ENCODE measurements at regions not wholly inside any gene's neighbourhood (a gene's known extent, or its start where the extent isn't known, plus 50 kb on each side); places are given as distances from the start of the nearest gene placed in this dataset.
"Not testable (repeated sequence)": the region's sequence is repeated elsewhere in the genome, so short reads cannot be mapped to it uniquely, and the experiment has no call there.

GRCh38 chr6:115159733-115160132 is 816.9 kb upstream of the HS3ST5 start:
- no peaks in the 10 kb centered on the region for H3K36me3 Mint-ChIP-seq (ENCODE audit: low read depth)
- no peak overlapping the region for H3K4me3 Mint-ChIP-seq
- no peaks in the 10 kb centered on the region for H3K27me3 Mint-ChIP-seq (ENCODE audit: low read depth)
- no peak overlapping the region for H3K27ac Mint-ChIP-seq
- H3K4me1 Mint-ChIP-seq (ENCODE audit: low read depth), result no peaks in the 10 kb centered on the region
- peaks cover 41% of the 10 kb centered on the region for H3K9me3 Mint-ChIP-seq

GRCh38 chr6:115137910-115138309 is 795.1 kb upstream of the HS3ST5 start:
- Mint-ChIP-seq H3K27me3 (ENCODE audit: low read depth) (no peaks in the 10 kb centered on the region), H3K27ac (no peak overlapping the region), H3K9me3 (peaks cover 7% of the 10 kb centered on the region), H3K4me3 (no peak overlapping the region), H3K36me3 (ENCODE audit: low read depth) (no peaks in the 10 kb centered on the region), H3K4me1 (ENCODE audit: low read depth) (no peaks in the 10 kb centered on the region)

DNA sequence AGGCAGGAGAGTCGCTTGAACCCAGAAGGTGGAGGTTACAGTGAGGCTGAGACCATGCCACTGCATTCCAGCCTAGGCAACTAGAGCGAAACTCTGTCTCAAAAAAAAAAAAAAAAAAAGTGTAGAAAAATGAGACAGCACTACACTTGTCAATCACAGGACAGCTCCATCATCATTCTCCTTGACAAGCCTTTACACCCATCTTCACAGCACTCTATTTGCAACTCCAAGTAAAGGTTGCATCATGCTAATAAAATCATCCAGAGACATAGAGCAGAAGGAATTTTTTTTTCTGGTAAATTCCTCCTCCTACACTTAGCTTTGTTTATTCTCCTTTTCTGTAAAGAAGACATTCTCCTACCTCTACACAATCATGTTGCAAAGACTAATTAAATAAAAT is 791.0 kb upstream of the HS3ST5 start:
- Mint-ChIP-seq H3K4me3 (no peak overlapping the region), H3K9me3 (peaks cover 9% of the 10 kb centered on the region), H3K4me1 (ENCODE audit: low read depth) (no peaks in the 10 kb centered on the region), H3K27me3 (ENCODE audit: low read depth) (no peaks in the 10 kb centered on the region), H3K27ac (no peak overlapping the region), H3K36me3 (ENCODE audit: low read depth) (no peaks in the 10 kb centered on the region)

DNA sequence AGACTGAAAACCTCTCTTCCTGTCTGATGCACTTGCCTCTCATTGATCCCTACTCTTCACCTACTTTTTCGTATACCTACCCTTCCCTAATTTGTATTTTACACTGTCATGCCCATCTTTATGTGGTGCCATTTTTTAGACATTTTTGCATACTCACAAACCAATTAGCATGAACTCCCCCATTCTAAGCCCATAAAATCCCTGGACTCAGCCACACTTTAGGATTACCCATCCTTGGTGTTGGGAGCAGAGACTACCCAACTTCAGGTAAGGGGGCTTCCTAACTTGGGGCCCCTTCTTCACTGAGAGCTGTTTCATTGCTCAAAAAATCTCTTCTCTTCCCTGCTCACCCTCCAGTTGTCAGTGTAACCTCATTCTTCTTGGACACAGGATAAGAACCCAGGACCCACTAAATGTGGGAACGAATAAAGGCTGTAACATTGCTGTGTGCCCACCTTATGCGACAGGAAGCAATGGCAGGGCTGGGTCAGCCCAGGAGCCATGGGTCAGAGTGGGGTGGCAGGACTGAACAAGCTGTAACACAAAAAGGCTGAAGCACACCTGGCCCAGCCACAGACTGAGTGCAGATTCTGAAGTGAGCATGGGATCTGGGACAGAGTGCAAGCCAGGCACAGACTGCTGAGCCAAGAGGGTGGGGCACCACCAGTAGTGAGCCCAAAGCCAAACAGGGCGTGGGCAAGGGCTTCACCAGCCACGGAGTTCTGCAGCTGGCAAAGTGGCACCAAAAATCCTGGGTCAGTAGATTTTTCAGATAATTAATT is 789.1 kb upstream of the HS3ST5 start:
- Mint-ChIP-seq H3K27ac (no peak overlapping the region), H3K4me1 (ENCODE audit: low read depth) (no peaks in the 10 kb centered on the region), H3K36me3 (ENCODE audit: low read depth) (no peaks in the 10 kb centered on the region), H3K27me3 (ENCODE audit: low read depth) (no peaks in the 10 kb centered on the region), H3K9me3 (peaks cover 9% of the 10 kb centered on the region), H3K4me3 (no peak overlapping the region)

DNA sequence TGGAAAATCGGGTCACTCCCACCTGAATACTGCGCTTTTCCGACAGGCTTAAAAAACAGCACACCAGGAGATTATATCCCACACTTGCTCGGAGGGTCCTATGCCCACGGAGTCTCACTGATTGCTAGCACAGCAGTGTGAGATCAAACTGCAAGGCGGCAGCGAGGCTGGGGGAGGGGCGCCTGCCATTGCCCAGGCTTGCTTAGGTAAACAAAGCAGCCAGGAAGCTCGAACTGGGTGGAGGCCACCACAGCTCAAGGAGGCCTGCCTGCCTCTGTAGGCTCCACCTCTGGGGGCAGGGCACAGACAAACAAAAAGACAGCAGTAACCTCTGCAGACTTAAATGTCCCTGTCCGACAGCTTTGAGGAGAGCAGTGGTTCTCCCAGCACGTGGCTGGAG is 778.7 kb upstream of the HS3ST5 start:
- H3K4me3 Mint-ChIP-seq; H3K9me3 Mint-ChIP-seq; H3K27me3 Mint-ChIP-seq (ENCODE audit: low read depth); H3K4me1 Mint-ChIP-seq (ENCODE audit: low read depth); H3K36me3 Mint-ChIP-seq (ENCODE audit: low read depth); H3K27ac Mint-ChIP-seq: not testable (repeated sequence)

GRCh38 chr6:115120391-115120790 is 777.6 kb upstream of the HS3ST5 start:
- H3K27ac Mint-ChIP-seq, result no peak overlapping the region
- H3K27me3 Mint-ChIP-seq (ENCODE audit: low read depth), result no peaks in the 10 kb centered on the region
- H3K4me1 Mint-ChIP-seq (ENCODE audit: low read depth), result no peaks in the 10 kb centered on the region
- no peaks in the 10 kb centered on the region for H3K36me3 Mint-ChIP-seq (ENCODE audit: low read depth)
- peaks cover 6% of the 10 kb centered on the region for H3K9me3 Mint-ChIP-seq
- H3K4me3 Mint-ChIP-seq, result no peak overlapping the region

DNA sequence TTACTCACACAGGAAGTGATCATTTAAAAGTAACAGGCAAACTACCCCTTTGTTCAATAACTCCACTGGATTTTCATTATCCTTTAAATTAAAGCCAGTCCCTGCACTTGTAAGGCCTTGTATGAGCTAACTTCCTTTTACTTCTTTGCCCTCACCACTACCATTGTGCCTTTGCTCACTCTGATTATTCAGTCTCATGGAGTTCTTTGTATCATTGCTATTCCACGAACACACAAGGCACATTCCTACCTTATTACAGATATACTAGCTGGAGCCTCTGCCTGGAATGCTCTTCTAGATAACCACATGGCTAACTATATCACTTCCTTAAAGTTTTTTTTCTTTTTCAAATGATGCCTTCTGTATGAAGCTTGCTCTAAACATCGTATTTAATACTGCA is 748.6 kb upstream of the HS3ST5 start:
- H3K36me3 Mint-ChIP-seq (ENCODE audit: low read depth), result no peaks in the 10 kb centered on the region
- no peak overlapping the region for H3K27ac Mint-ChIP-seq
- H3K9me3 Mint-ChIP-seq, result peaks cover 5% of the 10 kb centered on the region
- no peaks in the 10 kb centered on the region for H3K27me3 Mint-ChIP-seq (ENCODE audit: low read depth)
- H3K4me1 Mint-ChIP-seq (ENCODE audit: low read depth), result no peaks in the 10 kb centered on the region
- no peak overlapping the region for H3K4me3 Mint-ChIP-seq

DNA sequence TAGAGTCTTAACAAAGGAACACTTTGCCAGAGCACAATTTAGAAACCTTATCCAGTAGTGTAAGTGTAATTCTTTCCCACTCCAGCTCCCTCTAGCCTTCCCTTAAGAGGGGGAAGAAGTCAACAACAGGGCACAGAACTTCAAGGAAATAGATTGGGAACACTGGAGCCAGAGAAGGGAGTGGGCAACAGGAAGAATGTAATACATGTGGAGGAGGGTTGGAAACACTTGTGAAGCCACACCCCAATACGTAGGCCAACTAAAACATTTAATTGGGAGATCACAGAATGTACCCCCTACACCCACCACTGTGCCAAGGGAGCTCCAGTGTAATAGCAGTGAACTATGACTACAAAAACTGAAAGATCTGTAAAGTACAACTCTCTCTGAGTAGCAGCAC is 735.7 kb upstream of the HS3ST5 start:
- H3K27me3 Mint-ChIP-seq (ENCODE audit: low read depth), result no peaks in the 10 kb centered on the region
- H3K27ac Mint-ChIP-seq, result no peak overlapping the region
- no peak overlapping the region for H3K4me3 Mint-ChIP-seq
- peaks cover 20% of the 10 kb centered on the region for H3K9me3 Mint-ChIP-seq
- H3K4me1 Mint-ChIP-seq (ENCODE audit: low read depth), result no peaks in the 10 kb centered on the region
- H3K36me3 Mint-ChIP-seq (ENCODE audit: low read depth), result no peaks in the 10 kb centered on the region

- no peaks in the 10 kb centered on the region for H3K27me3 Mint-ChIP-seq (ENCODE audit: low read depth)
- peaks cover 9% of the 10 kb centered on the region for H3K9me3 Mint-ChIP-seq
- H3K36me3 Mint-ChIP-seq (ENCODE audit: low read depth), result no peaks in the 10 kb centered on the region
- no peak overlapping the region for H3K27ac Mint-ChIP-seq
- H3K4me1 Mint-ChIP-seq (ENCODE audit: low read depth), result no peaks in the 10 kb centered on the region
- H3K4me3 Mint-ChIP-seq, result no peak overlapping the region
Observed at GRCh38 chr6:115071962-115072361, 729.1 kb upstream of the HS3ST5 start.

GRCh38 chr6:115067690-115068447 is 725.0 kb upstream of the HS3ST5 start:
- no peak overlapping the region for H3K27ac Mint-ChIP-seq
- H3K4me3 Mint-ChIP-seq, result no peak overlapping the region
- H3K4me1 Mint-ChIP-seq (ENCODE audit: low read depth), result no peaks in the 10 kb centered on the region
- no peaks in the 10 kb centered on the region for H3K27me3 Mint-ChIP-seq (ENCODE audit: low read depth)
- H3K36me3 Mint-ChIP-seq (ENCODE audit: low read depth), result no peaks in the 10 kb centered on the region
- H3K9me3 Mint-ChIP-seq, result peaks cover 9% of the 10 kb centered on the region

GRCh38 chr6:115064680-115065079 is 721.9 kb upstream of the HS3ST5 start:
- Mint-ChIP-seq H3K27ac (no peak overlapping the region), H3K4me1 (ENCODE audit: low read depth) (no peaks in the 10 kb centered on the region), H3K36me3 (ENCODE audit: low read depth) (no peaks in the 10 kb centered on the region), H3K9me3 (no peaks in the 10 kb centered on the region), H3K27me3 (ENCODE audit: low read depth) (no peaks in the 10 kb centered on the region), H3K4me3 (no peak overlapping the region)

- Mint-ChIP-seq H3K36me3 (ENCODE audit: low read depth) (no peaks in the 10 kb centered on the region), H3K27ac (no peak overlapping the region), H3K4me1 (ENCODE audit: low read depth) (no peaks in the 10 kb centered on the region), H3K9me3 (peaks cover 4% of the 10 kb centered on the region), H3K27me3 (ENCODE audit: low read depth) (no peaks in the 10 kb centered on the region), H3K4me3 (no peak overlapping the region)
Observed at GRCh38 chr6:115060581-115060980, 717.8 kb upstream of the HS3ST5 start.

GRCh38 chr6:115058414-115059211 is 715.8 kb upstream of the HS3ST5 start:
- Mint-ChIP-seq H3K4me1 (ENCODE audit: low read depth) (no peaks in the 10 kb centered on the region), H3K4me3 (no peak overlapping the region), H3K36me3 (ENCODE audit: low read depth) (no peaks in the 10 kb centered on the region), H3K27ac (no peak overlapping the region), H3K27me3 (ENCODE audit: low read depth) (no peaks in the 10 kb centered on the region), H3K9me3 (peaks cover 4% of the 10 kb centered on the region)

GRCh38 chr6:115055579-115055978 is 712.8 kb upstream of the HS3ST5 start:
- Mint-ChIP-seq H3K9me3 (peaks cover 4% of the 10 kb centered on the region), H3K27me3 (ENCODE audit: low read depth) (no peaks in the 10 kb centered on the region), H3K4me3 (no peak overlapping the region), H3K27ac (no peak overlapping the region), H3K36me3 (ENCODE audit: low read depth) (no peaks in the 10 kb centered on the region), H3K4me1 (ENCODE audit: low read depth) (no peaks in the 10 kb centered on the region)

DNA sequence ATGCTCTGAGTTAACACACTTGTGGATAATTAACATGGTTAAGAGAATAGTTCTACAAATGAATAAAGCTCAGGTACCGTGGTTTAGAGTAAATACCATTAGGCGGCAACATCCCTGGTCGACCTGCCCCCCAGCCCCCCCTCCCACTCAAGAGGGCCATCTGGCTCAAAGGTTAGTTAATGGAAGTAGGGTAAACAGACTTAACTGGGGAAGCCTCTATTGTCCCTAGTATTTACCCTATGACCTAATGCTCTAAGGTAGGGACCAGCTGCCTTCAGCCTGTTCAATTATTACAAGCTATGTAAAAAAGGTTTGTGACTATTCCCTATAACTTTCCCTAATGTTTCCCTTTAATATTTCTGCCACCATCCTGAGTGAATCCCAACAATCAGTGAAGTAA is 711.4 kb upstream of the HS3ST5 start:
- H3K9me3 Mint-ChIP-seq; H3K27me3 Mint-ChIP-seq (ENCODE audit: low read depth); H3K4me3 Mint-ChIP-seq; H3K36me3 Mint-ChIP-seq (ENCODE audit: low read depth); H3K4me1 Mint-ChIP-seq (ENCODE audit: low read depth); H3K27ac Mint-ChIP-seq: not testable (repeated sequence)

Measured in T-helper 1 cell treated with Interleukin-12 subunit alpha and Interleukin-12 subunit beta and Interleukin-4 antibody, amounts not matched to agents 30 μg/mL and 1 μg/mL, for 36 hours (primary cell).